ENCODE measurements at regions not wholly inside any gene's neighbourhood (a gene's known extent, or its start where the extent isn't known, plus 50 kb on each side); places are given as distances from the start of the nearest gene placed in this dataset.
"Not testable (repeated sequence)": the region's sequence is repeated elsewhere in the genome, so short reads cannot be mapped to it uniquely, and the experiment has no call there.

- DNase-seq (ENCODE audit: low read depth in 3 of 3, low spot score in 2 of 3) = no peak
Observed at GRCh38 chr14:53751650-53752049, 205.0 kb downstream of the BMP4 start.

DNA sequence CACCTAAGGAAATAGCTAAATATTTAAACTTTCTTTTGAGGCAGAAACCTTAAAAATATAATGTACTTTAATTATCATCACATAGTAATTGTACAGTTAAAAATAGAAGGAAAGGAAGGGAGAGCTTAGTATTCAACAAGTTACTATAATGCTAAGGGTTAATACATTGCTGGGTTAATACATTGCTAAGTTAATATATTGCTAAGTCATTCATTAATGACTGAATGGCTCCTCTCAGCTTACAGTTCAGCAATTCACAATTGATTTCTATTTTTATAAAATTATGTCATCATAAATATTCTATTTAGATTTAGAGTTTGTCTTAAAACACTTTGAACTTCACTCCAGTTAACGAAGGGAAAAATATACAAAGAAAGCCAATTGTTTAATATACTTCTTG is 207.9 kb downstream of the BMP4 start:
- DNase-seq (ENCODE audit: low read depth in 3 of 3, low spot score in 2 of 3) = peak in 2 of 3 donors; percentile 2 to 18

- DNase-seq (ENCODE audit: low read depth in 3 of 3, low spot score in 2 of 3) = no peak
Observed at GRCh38 chr14:53744857-53745256, 211.8 kb downstream of the BMP4 start.

DNA sequence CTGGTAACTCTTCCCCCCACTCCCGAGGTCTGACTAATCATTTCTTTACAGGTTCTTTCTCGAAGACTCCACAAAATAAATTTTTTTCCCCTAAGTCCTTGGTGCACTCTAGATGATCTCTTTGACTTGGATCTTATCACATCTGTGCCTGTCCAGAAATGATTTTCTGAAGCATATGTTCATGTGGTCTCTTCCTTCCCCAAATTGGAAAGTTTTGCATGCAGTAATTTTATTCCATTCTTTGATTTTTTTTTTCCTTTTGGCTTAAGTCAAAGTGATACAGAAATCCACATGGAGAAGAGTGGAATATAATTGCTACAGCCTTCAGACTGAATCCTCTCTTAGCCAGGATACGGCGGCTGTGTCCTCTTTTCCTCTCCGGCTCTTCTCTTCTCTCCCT is 213.3 kb downstream of the BMP4 start:
- DNase-seq (ENCODE audit: low read depth in 3 of 3, low spot score in 2 of 3) = no peak

GRCh38 chr14:53742233-53742620 is 214.4 kb downstream of the BMP4 start:
- DNase-seq (ENCODE audit: low read depth in 3 of 3, low spot score in 2 of 3) = no peak

- DNase-seq (ENCODE audit: low read depth in 3 of 3, low spot score in 2 of 3) = no peak
Observed at GRCh38 chr14:53741479-53742232, 215.0 kb downstream of the BMP4 start.

DNA sequence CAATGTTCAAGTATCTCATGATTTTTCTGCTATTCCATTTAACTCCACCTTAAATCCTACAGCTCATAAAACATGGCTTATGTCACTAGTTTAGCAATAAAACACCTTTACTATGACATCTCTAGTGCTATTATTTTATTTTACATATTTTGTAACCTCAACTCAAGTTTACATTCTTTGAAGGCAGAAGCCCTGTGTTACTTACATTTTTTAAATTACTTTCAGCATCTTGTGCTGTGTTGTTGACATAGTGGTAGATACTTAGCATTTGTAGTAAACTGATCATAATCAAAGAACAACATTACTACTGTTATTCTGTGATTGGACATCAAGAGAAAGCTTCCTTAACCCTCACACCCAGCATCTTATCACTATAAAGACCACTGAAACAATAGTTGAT is 216.1 kb downstream of the BMP4 start:
- no peak for DNase-seq (ENCODE audit: low read depth in 3 of 3, low spot score in 2 of 3)

DNA sequence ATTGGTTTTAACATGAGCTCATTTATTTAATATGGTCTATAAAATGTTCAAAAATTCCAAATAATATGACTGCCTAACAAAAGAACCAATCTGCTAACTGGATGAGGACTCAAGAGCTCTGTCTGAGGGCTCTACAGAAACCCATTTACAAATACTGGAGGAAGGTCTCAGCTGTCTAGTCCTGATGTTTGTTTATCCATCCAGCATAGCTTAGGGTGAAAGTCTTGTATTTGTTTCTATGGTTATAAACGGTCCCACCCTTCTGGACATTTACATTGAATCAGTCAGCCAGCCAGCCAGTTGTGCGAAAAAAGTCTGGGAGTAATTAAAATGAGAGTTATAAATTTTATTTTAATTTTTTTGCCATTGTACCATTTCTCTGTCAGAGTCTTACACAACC is 220.7 kb downstream of the BMP4 start:
- DNase-seq (ENCODE audit: low read depth in 3 of 3, low spot score in 2 of 3) = no peak

GRCh38 chr14:53723221-53723620 is 233.4 kb downstream of the BMP4 start:
- no peak for DNase-seq (ENCODE audit: low read depth in 3 of 3, low spot score in 2 of 3)

DNA sequence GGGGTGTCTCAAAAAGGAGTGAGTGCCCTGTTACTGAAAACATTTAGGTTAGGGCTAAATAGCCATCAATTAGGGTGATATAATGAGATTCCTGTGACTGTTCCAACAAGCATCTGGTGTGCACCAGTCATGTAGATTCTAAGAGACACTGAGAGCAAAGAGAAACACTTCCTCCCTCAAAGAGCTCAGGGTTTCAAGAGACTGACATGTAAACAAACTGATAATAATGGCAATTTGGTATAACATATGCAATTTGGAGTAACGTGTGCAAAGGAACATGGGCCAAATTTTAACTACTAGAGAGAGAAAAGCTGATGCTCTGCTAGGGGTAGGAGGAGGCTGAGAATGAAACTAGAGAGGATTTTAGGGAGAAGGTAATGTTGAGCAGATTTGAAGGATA is 237.1 kb downstream of the BMP4 start:
- no peak for DNase-seq (ENCODE audit: low read depth in 3 of 3, low spot score in 2 of 3)

DNA sequence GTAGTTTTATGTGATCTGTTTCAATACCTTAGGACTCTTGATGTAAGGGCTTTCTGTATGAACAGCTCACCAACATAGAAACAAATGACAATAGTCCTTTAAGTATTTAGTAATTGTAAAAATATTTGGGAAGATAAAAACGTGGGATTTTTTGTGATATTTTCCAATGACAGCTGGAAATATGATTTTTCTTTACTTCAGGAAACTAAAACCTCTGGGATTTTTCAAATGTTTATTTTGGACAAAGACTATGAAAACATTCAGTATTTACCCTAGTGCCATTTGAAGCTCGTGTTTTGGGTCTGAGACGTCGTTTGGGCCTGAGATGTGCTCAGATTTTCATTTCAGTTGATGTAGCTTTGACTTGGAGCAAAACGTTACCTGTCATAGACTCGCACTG is 240.0 kb downstream of the BMP4 start:
- no peak for DNase-seq (ENCODE audit: low read depth in 3 of 3, low spot score in 2 of 3)

DNA sequence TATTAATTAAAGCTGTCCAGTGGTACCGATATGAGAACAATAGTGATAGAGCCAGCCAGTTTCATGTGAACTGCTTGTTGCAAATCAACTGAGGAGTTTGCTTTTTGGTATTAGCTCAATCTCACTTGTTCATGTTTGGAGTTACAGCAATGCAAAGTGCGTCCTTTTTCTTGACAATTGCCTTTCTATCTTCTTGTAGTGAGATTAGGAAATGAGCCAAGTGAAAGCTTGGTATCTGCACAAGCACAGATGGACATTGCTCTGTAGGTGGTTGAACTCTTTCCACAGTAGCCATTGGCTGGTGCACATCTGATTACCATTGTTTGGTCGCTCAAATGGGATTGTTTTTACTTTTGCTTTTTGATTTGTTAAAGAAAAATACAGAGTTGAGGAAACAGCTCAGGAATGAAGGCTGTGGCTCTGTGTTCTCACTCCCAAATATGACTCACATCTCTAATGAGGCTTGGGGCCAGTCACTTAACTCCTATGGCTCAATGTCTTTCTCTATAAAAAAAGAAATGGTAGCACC is 241.4 kb downstream of the BMP4 start:
- peak in 1 of 3 donors; percentile 1 for DNase-seq (ENCODE audit: low read depth in 3 of 3, low spot score in 2 of 3)

GRCh38 chr14:53714495-53715192 is 242.0 kb downstream of the BMP4 start:
- peak; percentile 10 to 29 (median 18) for DNase-seq (ENCODE audit: low read depth in 3 of 3, low spot score in 2 of 3)

DNA sequence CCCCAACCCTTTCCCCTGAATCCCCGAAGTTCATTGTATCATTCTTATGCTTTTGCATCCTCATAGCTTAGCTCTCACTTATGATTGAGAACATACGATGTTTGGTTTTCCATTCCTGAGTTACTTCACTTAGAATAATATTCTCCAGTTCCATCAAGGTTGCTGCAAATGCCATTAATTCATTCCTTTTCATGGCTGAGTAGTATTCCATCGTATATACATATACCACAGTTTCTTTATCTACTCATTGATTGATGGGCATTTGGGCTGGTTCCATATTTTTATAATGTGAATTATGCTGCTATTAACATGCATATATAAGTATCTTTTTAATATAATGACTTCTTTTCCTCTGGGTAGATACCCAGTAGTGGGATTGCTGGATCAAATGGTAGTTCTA is 243.7 kb downstream of the BMP4 start:
- DNase-seq (ENCODE audit: low read depth in 3 of 3, low spot score in 2 of 3) = not testable (repeated sequence)

GRCh38 chr14:53711205-53711604 is 245.4 kb downstream of the BMP4 start:
- no peak for DNase-seq (ENCODE audit: low read depth in 3 of 3, low spot score in 2 of 3)

DNA sequence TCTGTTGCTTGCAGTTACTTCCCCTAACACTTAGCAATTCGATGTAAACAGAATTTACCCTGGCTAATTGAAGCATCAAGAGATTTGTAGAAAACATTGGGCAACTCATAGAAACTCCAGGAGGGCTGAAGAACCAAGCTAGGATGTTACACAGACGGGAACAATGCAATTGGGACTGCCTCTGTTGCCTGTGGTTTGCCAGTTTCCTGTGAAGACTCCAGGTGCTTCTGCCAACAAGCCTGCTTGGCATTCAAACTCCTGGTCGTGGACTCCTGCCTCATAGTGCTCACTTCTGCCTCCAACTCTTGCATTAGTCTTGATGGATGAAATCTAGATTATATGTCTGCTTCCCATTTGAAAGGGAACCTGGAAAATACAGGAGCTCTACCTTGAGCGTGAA is 246.0 kb downstream of the BMP4 start:
- no peak for DNase-seq (ENCODE audit: low read depth in 3 of 3, low spot score in 2 of 3)

DNA sequence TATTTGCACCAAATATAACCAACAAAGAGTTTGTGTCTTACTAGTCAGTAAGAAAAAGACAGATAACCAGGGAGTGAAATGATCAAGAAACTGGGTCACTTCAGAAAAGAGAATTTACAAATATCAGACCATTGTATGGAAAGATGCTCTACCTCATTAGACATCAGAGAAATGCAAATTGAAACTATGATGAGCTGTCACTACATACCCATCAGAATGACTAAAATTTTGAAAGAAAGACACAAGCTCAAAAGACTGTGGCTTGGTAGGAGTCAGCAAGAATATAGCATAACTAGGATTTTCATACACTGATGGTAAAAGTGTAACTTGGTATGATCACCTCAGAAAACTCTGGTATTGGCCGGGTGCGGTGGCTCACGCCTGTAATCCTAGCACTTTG is 247.2 kb downstream of the BMP4 start:
- no peak for DNase-seq (ENCODE audit: low read depth in 3 of 3, low spot score in 2 of 3)

DNA sequence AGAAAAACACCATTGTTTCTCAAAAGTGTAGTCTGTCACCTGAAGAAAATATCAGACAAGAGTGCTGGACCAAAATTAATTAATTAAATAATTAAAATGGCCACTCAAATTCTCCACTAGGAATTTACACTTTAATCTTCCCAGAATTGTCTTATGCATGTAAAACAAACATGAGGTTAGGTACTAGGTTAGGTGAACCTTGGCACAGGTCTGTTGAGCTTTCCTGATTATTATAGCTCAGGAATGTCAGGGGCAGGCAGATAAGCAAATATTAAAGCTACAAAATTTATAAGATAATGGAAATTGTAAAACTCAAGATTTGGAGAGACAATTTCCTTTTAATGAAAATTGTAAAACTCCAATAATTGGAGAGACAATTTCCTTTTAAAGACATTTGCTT is 253.2 kb downstream of the BMP4 start:
- DNase-seq (ENCODE audit: low read depth in 3 of 3, low spot score in 2 of 3) = no peak

DNA sequence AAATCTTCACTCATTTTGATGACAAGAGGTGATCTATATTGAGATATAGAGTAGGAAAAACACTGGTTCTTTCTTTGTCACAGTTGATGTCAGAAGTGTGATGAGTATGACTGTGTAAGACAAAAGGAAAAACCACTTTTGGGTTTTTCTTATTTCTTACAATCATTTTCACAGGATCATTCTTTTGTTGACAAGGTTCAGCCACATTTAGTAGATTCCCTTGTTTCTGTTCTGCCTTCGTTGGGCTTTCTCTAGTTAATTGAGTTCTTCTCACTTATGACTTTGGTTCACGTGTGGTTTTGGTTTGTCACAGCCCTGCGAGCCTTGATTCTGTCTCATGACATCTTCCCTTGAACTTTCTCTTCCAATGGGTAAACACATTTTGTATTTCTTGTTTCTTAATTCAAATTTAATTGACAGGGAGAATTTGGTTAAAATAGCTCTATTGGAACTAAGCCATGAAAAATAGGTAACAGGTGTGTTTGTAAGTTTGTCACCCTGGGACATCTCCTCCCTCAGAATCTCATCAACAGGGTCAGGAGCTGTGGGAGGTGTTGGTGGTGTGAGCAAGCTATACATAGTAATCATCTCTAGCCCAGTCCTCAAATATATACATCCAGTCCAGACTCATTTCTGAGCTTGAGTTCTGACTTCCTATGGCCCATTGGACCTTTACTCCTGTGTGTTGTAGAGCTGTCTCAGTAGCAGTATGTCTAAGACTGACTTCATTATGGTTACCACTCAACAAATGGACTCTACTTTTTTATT is 255.3 kb downstream of the BMP4 start:
- DNase-seq (ENCODE audit: low read depth in 3 of 3, low spot score in 2 of 3) = no peak

GRCh38 chr14:53696217-53696965 is 260.2 kb downstream of the BMP4 start:
- no peak for DNase-seq (ENCODE audit: low read depth in 3 of 3, low spot score in 2 of 3)
